Liver (tissue), 7 donors: ENCODE measurements at regions not wholly inside any gene's neighbourhood (a gene's known extent, or its start where the extent isn't known, plus 50 kb on each side); places are given as distances from the start of the nearest gene placed in this dataset.

Source experiments
- DNase-seq: peaks from one replicate; pipeline ENCODE4 v3.0.0-alpha.2; 2017; ENCODE audit warnings: low spot score
- H3K27ac ChIP-seq, 2 donors: one replicate each; pipeline ENCODE4 v1.7.0; 2013; ENCODE audit warnings: inconsistent platforms in 2 of 2, low read length in 2 of 2, control low read depth in 1 of 2, low read depth in 1 of 2, mild to moderate bottlenecking in 1 of 2
- H3K27me3 ChIP-seq, 4 donors: one replicate each; pipeline versions ENCODE4 v1.6.1 to v1.7.0; 2013; ENCODE audit warnings: low read length in 3 of 4, inconsistent platforms in 1 of 4, mild to moderate bottlenecking in 1 of 4, moderate library complexity in 1 of 4; ENCODE audit not compliant: control insufficient read depth in 4 of 4, insufficient read depth in 4 of 4
- H3K36me3 ChIP-seq, 4 donors: one replicate each; pipeline versions ENCODE4 v1.6.1 to v1.7.0; 2013; ENCODE audit warnings: low read length in 3 of 4, mild to moderate bottlenecking in 3 of 4, low read depth in 1 of 4, moderate library complexity in 1 of 4; ENCODE audit not compliant: control insufficient read depth in 4 of 4, insufficient read depth in 3 of 4
- H3K4me1 ChIP-seq, 4 donors: one replicate each; pipeline versions ENCODE4 v1.6.1 to v1.7.0; 2013; ENCODE audit warnings: low read length in 3 of 4, mild to moderate bottlenecking in 3 of 4, moderate library complexity in 1 of 4; ENCODE audit not compliant: control insufficient read depth in 4 of 4, insufficient read depth in 4 of 4
- H3K4me3 ChIP-seq, 3 donors: one replicate each; pipeline versions ENCODE4 v1.6.1 to v1.7.0; 2013; ENCODE audit warnings: low read length in 3 of 3, control low read depth in 1 of 3, low read depth in 1 of 3, mild to moderate bottlenecking in 1 of 3
- H3K9ac ChIP-seq, 2 donors: one replicate each; pipeline ENCODE4 v1.7.0; 2013; ENCODE audit warnings: low read length in 2 of 2, mild to moderate bottlenecking in 2 of 2, moderate library complexity in 2 of 2, control low read depth in 1 of 2, low read depth in 1 of 2
- H3K9me3 ChIP-seq, 4 donors: one replicate each; pipeline versions ENCODE4 v1.6.1 to v1.7.0; 2013; ENCODE audit warnings: low read length in 3 of 4; ENCODE audit not compliant: control insufficient read depth in 4 of 4
- ATF3 ChIP-seq: IDR thresholded peaks from 2 replicates; pipeline ENCODE4 v1.6.1; 2016; ENCODE audit warnings: antibody characterized with exemption
- FOXA1 ChIP-seq: IDR thresholded peaks from 2 replicates; pipeline ENCODE4 v1.6.1; 2016; ENCODE audit warnings: antibody characterized with exemption
- FOXA2 ChIP-seq: IDR thresholded peaks from 2 replicates; pipeline ENCODE4 v1.6.1; 2016; ENCODE audit warnings: antibody characterized with exemption
- GABPA ChIP-seq, 2 donors: IDR thresholded peaks in 1 of 2; conservative IDR thresholded peaks in 1 of 2; 2 replicates each; pipeline ENCODE4 v1.6.1; 2016; ENCODE audit warnings: antibody characterized with exemption in 2 of 2, mild to moderate bottlenecking in 1 of 2, moderate library complexity in 1 of 2
- HNF4A ChIP-seq, 2 donors: conservative IDR thresholded peaks; 2 replicates each; pipeline ENCODE4 v1.6.1; 2016; ENCODE audit warnings: antibody characterized with exemption in 2 of 2, mild to moderate bottlenecking in 2 of 2
- HNF4G ChIP-seq: IDR thresholded peaks from 2 replicates; pipeline ENCODE4 v1.6.1; 2016; ENCODE audit warnings: antibody characterized with exemption
- MAX ChIP-seq: IDR thresholded peaks from 2 replicates; pipeline ENCODE4 v1.6.1; 2016; ENCODE audit warnings: antibody characterized with exemption
- RAD21 ChIP-seq, 2 donors: IDR thresholded peaks; 2 replicates each; pipeline ENCODE4 v1.6.1; 2016; ENCODE audit warnings: antibody characterized with exemption in 2 of 2, mild to moderate bottlenecking in 2 of 2
- REST ChIP-seq: IDR thresholded peaks from 2 replicates; pipeline ENCODE4 v1.6.1; 2016; ENCODE audit warnings: antibody characterized with exemption, mild to moderate bottlenecking
- TAF1 ChIP-seq: conservative IDR thresholded peaks from 2 replicates; pipeline ENCODE4 v1.6.1; 2016; ENCODE audit warnings: antibody characterized with exemption, mild to moderate bottlenecking
- WGBS: extraction: QIAGEN DNeasy Blood & Tissue Kit; methylation state at CpG from one replicate; pipeline ENCODE4 v1.1.7; 2013; 5-methylcytosine and 5-hydroxymethylcytosine counted together
- TF ChIP-seq, protein P1 (sequence below): IDR thresholded peaks from 2 replicates; pipeline ENCODE4 v1.6.1; 2016; ENCODE audit warnings: antibody characterized with exemption
- donor health status: healthy.
- donor health status: healthy.
- donor health status: healthy.
- donor health status: healthy.

- TF ChIP-seq REST (no peak), RAD21 (IDR thresholded peaks at IDR 0.05) (no peak)
Observed at GRCh38 chr14:26382901-26383685, 214.7 kb downstream of the NOVA1 start (continued).

DNA sequence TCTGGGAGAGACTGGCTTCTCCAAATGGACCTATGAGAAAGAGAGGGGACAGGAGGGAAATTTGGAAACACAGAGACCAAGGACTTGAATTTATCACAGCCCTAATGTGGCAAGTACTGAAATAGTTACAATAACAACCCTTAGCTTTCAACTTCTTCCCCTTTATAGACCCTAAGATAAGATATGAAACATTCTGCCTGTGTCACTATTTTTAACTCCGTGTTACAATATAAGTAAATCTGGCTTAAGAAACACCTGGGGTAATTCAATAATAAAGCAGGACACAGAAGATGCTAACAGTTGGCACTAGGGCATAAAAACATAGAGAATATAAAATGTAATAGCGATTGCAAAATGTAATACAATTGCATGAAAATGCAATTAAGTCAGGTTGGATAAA, 216.4 kb downstream of the NOVA1 start:
- no peak overlapping the region for H3K9ac ChIP-seq
- TF ChIP-seq GABPA (IDR thresholded peaks at IDR 0.05 in 1 of 2, conservative IDR thresholded peaks at IDR 0.05 in 1 of 2) (no peak), ATF3 (no peak), TAF1 (no peak), RAD21 (IDR thresholded peaks at IDR 0.05) (no peak), FOXA1 (no peak), MAX (no peak), REST (no peak), HNF4A (conservative IDR thresholded peaks at IDR 0.05) (no peak), HNF4G (no peak), FOXA2 (no peak)
- TF ChIP-seq, protein P1, sequence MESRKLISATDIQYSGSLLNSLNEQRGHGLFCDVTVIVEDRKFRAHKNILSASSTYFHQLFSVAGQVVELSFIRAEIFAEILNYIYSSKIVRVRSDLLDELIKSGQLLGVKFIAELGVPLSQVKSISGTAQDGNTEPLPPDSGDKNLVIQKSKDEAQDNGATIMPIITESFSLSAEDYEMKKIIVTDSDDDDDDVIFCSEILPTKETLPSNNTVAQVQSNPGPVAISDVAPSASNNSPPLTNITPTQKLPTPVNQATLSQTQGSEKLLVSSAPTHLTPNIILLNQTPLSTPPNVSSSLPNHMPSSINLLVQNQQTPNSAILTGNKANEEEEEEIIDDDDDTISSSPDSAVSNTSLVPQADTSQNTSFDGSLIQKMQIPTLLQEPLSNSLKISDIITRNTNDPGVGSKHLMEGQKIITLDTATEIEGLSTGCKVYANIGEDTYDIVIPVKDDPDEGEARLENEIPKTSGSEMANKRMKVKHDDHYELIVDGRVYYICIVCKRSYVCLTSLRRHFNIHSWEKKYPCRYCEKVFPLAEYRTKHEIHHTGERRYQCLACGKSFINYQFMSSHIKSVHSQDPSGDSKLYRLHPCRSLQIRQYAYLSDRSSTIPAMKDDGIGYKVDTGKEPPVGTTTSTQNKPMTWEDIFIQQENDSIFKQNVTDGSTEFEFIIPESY: no peak
- H3K27ac ChIP-seq: no peak overlapping the region
- 67% methylated on average over 2 of the region's 2 CpGs for WGBS
- no peaks in the 10 kb centered on the region for H3K36me3 ChIP-seq
- H3K9me3 ChIP-seq: no peaks in the 10 kb centered on the region
- no peaks in the 10 kb centered on the region for H3K27me3 ChIP-seq
- no peak overlapping the region for H3K4me3 ChIP-seq
- no peaks in the 10 kb centered on the region for H3K4me1 ChIP-seq
- no peak for DNase-seq
